H1 (cell line): ENCODE measurements at regions not wholly inside any gene's neighbourhood (a gene's known extent, or its start where the extent isn't known, plus 50 kb on each side); places are given as distances from the start of the nearest gene placed in this dataset.
A peak's percentile ranks its signal among the peaks of the same experiment; 100 is the strongest.

ENCODE experiments used
- CTCF ChIA-PET: fragments of 300-600 bp; sonication (Branson Sonifier 250); formaldehyde crosslinking; loops from one replicate; lab custom pipeline; 2021; ENCODE audit not compliant: partially characterized antibody; lab: Charles Lee
- POLR2A ChIA-PET: fragments of 300-600 bp; sonication (Branson Sonifier 250); formaldehyde crosslinking; loops from one replicate; lab custom pipeline; 2021; ENCODE audit warnings: inconsistent platforms; ENCODE audit not compliant: partially characterized antibody; lab: Charles Lee
- DNase-seq, 2 experiments: peaks; one replicate each; pipeline versions ENCODE4 v3.0.0 to v3.0.0-alpha.2; 2010 to 2022; ENCODE audit warnings: low spot score in 2 of 2, low read depth in 1 of 2, mixed read lengths in 1 of 2
- FAIRE-seq: peaks from 2 replicates; lab custom pipeline; 2011; peaks lifted over from hg19 to GRCh38; lab: Jason Lieb, UNC
- H2AFZ ChIP-seq: 2 replicates; pipeline ENCODE4 v1.8.1; 2012; ENCODE audit warnings: low read length, inconsistent platforms
- H2AK5ac ChIP-seq: 2 replicates; pipeline ENCODE4 v1.6.1; 2013; ENCODE audit warnings: low read depth, low read length
- H2BK120ac ChIP-seq: replicated peaks from 2 replicates; pipeline ENCODE3; 2013; ENCODE audit warnings: low read depth, low read length, inconsistent platforms
- H2BK12ac ChIP-seq: 2 replicates; pipeline ENCODE4 v1.6.1; 2013; ENCODE audit warnings: low read depth, low read length
- H2BK15ac ChIP-seq: 2 replicates; pipeline ENCODE4 v1.6.1; 2013; ENCODE audit warnings: low read length
- H2BK20ac ChIP-seq: 2 replicates; pipeline ENCODE4 v1.6.1; 2013; ENCODE audit warnings: low read length
- H2BK5ac ChIP-seq: 2 replicates; pipeline ENCODE4 v1.6.1; 2013; ENCODE audit warnings: low read depth, low read length
- H3K14ac ChIP-seq: 2 replicates; pipeline ENCODE4 v1.6.1; 2013; ENCODE audit warnings: inconsistent platforms; ENCODE audit not compliant: insufficient read length
- H3K18ac ChIP-seq: 2 replicates; pipeline ENCODE4 v1.6.1; 2013; ENCODE audit warnings: low read length; ENCODE audit errors: extremely low read depth
- H3K23ac ChIP-seq: 2 replicates; pipeline ENCODE4 v1.6.1; 2013; ENCODE audit warnings: inconsistent platforms; ENCODE audit not compliant: insufficient read length
- H3K23me2 ChIP-seq: 2 replicates; pipeline ENCODE4 v1.6.1; 2013; ENCODE audit warnings: low read depth, low read length
- H3K27ac ChIP-seq: 2 replicates; pipeline ENCODE4 v1.6.1; 2011; ENCODE audit warnings: low read depth, low read length, inconsistent platforms
- H3K27me3 ChIP-seq, 4 experiments: replicated peaks in 1 of 4; 1 replicate in 1 of 4; 2 replicates in 3 of 4; pipeline versions ENCODE4 v1.6.1 to v1.8.1; 2011 to 2013; ENCODE audit warnings: low read length in 3 of 4, mild to moderate bottlenecking in 3 of 4, inconsistent platforms in 2 of 4, mixed read lengths in 2 of 4, moderate library complexity in 1 of 4; ENCODE audit not compliant: control insufficient read depth in 3 of 4, insufficient read depth in 3 of 4; ENCODE audit errors: extremely low read depth in 1 of 4
- H3K36me3 ChIP-seq, 4 experiments: 2 replicates each; pipeline versions ENCODE4 v1.6.1 to v1.8.1; 2011 to 2013; ENCODE audit warnings: mild to moderate bottlenecking in 4 of 4, low read length in 3 of 4, moderate library complexity in 2 of 4, control low read depth in 1 of 4, inconsistent platforms in 1 of 4; ENCODE audit not compliant: insufficient read depth in 4 of 4, control insufficient read depth in 2 of 4
- H3K4ac ChIP-seq: replicated peaks from 2 replicates; pipeline ENCODE3; 2013; ENCODE audit warnings: low read length, low read depth, mixed read lengths, inconsistent platforms; ENCODE audit not compliant: insufficient read length
- H3K4me1 ChIP-seq, 4 experiments: replicated peaks in 1 of 4; 1 replicate in 1 of 4; 2 replicates in 3 of 4; pipeline versions ENCODE4 v1.6.1 to v1.8.1; 2011 to 2013; ENCODE audit warnings: low read length in 3 of 4, inconsistent platforms in 2 of 4, mixed read lengths in 1 of 4; ENCODE audit not compliant: insufficient read depth in 4 of 4, control insufficient read depth in 3 of 4
- H3K4me2 ChIP-seq, 2 experiments: 2 replicates each; pipeline versions ENCODE4 v1.6.1 to v1.8.1; 2011 to 2013; ENCODE audit warnings: low read depth in 2 of 2, low read length in 2 of 2, control low read depth in 1 of 2, inconsistent platforms in 1 of 2, mild to moderate bottlenecking in 1 of 2; ENCODE audit not compliant: insufficient read depth in 1 of 2
- H3K4me3 ChIP-seq, 4 experiments: fragments of 200-600, 300-600 bp in 1 of 4; sonication (generic), shearing (Covaris generic), sonication (Bioruptor Twin) in 1 of 4; 2 replicates each; pipeline versions ENCODE4 v1.5.1 to v1.8.1; 2011 to 2016; ENCODE audit warnings: low read length in 4 of 4, low read depth in 3 of 4, control low read depth in 2 of 4, inconsistent platforms in 2 of 4, mild to moderate bottlenecking in 2 of 4, mixed read lengths in 1 of 4, moderate library complexity in 1 of 4; ENCODE audit not compliant: insufficient read depth in 2 of 4; ENCODE audit errors: extremely low read depth in 1 of 4
- H3K56ac ChIP-seq: replicated peaks from 2 replicates; pipeline ENCODE3; 2013; ENCODE audit warnings: low read depth, mild to moderate bottlenecking, mixed read lengths, low read length, inconsistent platforms; ENCODE audit not compliant: insufficient read length
- H3K79me1 ChIP-seq: 2 replicates; pipeline ENCODE4 v1.6.1; 2013; ENCODE audit warnings: low read depth, low read length, control low read depth
- H3K79me2 ChIP-seq, 2 experiments: 2 replicates each; pipeline versions ENCODE4 v1.6.1 to v1.8.1; 2012 to 2013; ENCODE audit warnings: low read length in 2 of 2, mild to moderate bottlenecking in 2 of 2, inconsistent platforms in 1 of 2; ENCODE audit not compliant: insufficient read depth in 2 of 2, control insufficient read depth in 1 of 2
- H3K9ac ChIP-seq, 4 experiments: replicated peaks in 1 of 4; 1 replicate in 1 of 4; 2 replicates in 3 of 4; pipeline versions ENCODE4 v1.6.1 to v1.8.1; 2011 to 2013; ENCODE audit warnings: low read depth in 3 of 4, low read length in 3 of 4, control low read depth in 2 of 4, mild to moderate bottlenecking in 2 of 4, moderate library complexity in 2 of 4, inconsistent platforms in 1 of 4; ENCODE audit errors: extremely low read depth in 1 of 4
- H3K9me3 ChIP-seq, 2 experiments: 2 replicates each; pipeline versions ENCODE4 v1.6.1 to v1.8.1; 2012 to 2013; ENCODE audit warnings: mild to moderate bottlenecking in 2 of 2, moderate library complexity in 2 of 2, control low read depth in 1 of 2, inconsistent platforms in 1 of 2, low read depth in 1 of 2, low read length in 1 of 2, mixed read lengths in 1 of 2; ENCODE audit not compliant: insufficient read depth in 2 of 2
- H4K20me1 ChIP-seq, 2 experiments: replicated peaks in 1 of 2; 2 replicates each; pipeline versions ENCODE3 to v1.8.1; 2011 to 2013; ENCODE audit warnings: inconsistent platforms in 2 of 2, low read length in 2 of 2, mild to moderate bottlenecking in 1 of 2; ENCODE audit not compliant: insufficient read depth in 2 of 2, control insufficient read depth in 1 of 2
- H4K5ac ChIP-seq: 2 replicates; pipeline ENCODE4 v1.6.1; 2013; ENCODE audit warnings: low read length, low read depth, mixed read lengths, inconsistent platforms; ENCODE audit not compliant: insufficient read length
- H4K8ac ChIP-seq: 2 replicates; pipeline ENCODE4 v1.8.0; 2013; ENCODE audit warnings: mild to moderate bottlenecking, moderate library complexity, low read length, inconsistent platforms; ENCODE audit not compliant: insufficient read depth; ENCODE audit errors: extremely low read depth
- H4K91ac ChIP-seq: replicated peaks from 2 replicates; pipeline ENCODE3; 2013; ENCODE audit warnings: low read length, mixed read lengths, inconsistent platforms; ENCODE audit not compliant: insufficient read length
- CEBPB ChIP-seq: IDR thresholded peaks from 2 replicates; pipeline ENCODE4 v1.6.1; 2012; ENCODE audit warnings: low read depth, low read length
- CHD1 ChIP-seq: IDR thresholded peaks from 2 replicates; pipeline ENCODE4 v1.6.1; 2012; ENCODE audit warnings: low read depth, low read length, improper control_type of control experiment
- CTBP2 ChIP-seq: IDR thresholded peaks from 2 replicates; pipeline ENCODE4 v1.7.0; 2011; ENCODE audit warnings: borderline replicate concordance, mild to moderate bottlenecking, moderate library complexity, mixed read lengths, low read length; ENCODE audit not compliant: insufficient read depth, insufficient read length
- HDAC2 ChIP-seq, 2 experiments: fragments of 300-600 bp in 1 of 2; sonication (generic) in 1 of 2; IDR thresholded peaks; 2 replicates each; pipeline ENCODE4 v1.6.1; 2011 to 2012; ENCODE audit warnings: low read depth in 2 of 2, low read length in 2 of 2, mild to moderate bottlenecking in 2 of 2, moderate library complexity in 2 of 2, borderline replicate concordance in 1 of 2, inconsistent platforms in 1 of 2
- JUND ChIP-seq: IDR thresholded peaks from 2 replicates; pipeline ENCODE4 v1.6.1; 2011; ENCODE audit warnings: mild to moderate bottlenecking, improper control_type of control experiment, low read length
- KDM1A ChIP-seq: fragments of 200-600, 300-600 bp; sonication (generic); IDR thresholded peaks from 2 replicates; pipeline ENCODE4 v1.7.1; 2016; ENCODE audit warnings: mild to moderate bottlenecking, low read length, borderline replicate concordance
- POLR2A ChIP-seq, 2 experiments: IDR thresholded peaks; 1 replicate in 1 of 2; 2 replicates in 1 of 2; pipeline ENCODE4 v1.6.1; 2011; ENCODE audit warnings: low read depth in 2 of 2, low read length in 2 of 2, mild to moderate bottlenecking in 2 of 2; ENCODE audit errors: control extremely low read depth in 1 of 2
- RNF2 ChIP-seq: fragments of 200-900, 300-1000 bp; sonication (generic); IDR thresholded peaks from 2 replicates; pipeline ENCODE4 v1.7.1; 2016; ENCODE audit warnings: borderline replicate concordance, low read depth, mild to moderate bottlenecking, antibody characterized with exemption, low read length; ENCODE audit not compliant: poor library complexity, severe bottlenecking; ENCODE audit errors: missing control alignments
- SAP30 ChIP-seq: fragments of 300-600 bp; sonication (generic); IDR thresholded peaks from 2 replicates; pipeline ENCODE4 v1.7.1; 2012; ENCODE audit warnings: low read length, moderate library complexity, mild to moderate bottlenecking, inconsistent platforms; ENCODE audit not compliant: insufficient read depth, insufficient replicate concordance
- USF2 ChIP-seq: IDR thresholded peaks from 2 replicates; pipeline ENCODE4 v1.6.1; 2011; ENCODE audit warnings: low read length, improper control_type of control experiment
- WGBS, 2 experiments: shearing (Covaris generic) in 1 of 2; methylation state at CpG; one replicate each; pipeline versions ENCODE4 v1.1.6 to v1.1.7; 2013 to 2015; ENCODE audit warnings: low lambda C conversion rate in 2 of 2, mixed read lengths in 2 of 2, inconsistent platforms in 1 of 2, low coverage in 1 of 2, missing lambda C conversion rate in 1 of 2; ENCODE audit not compliant: insufficient replicate concordance in 2 of 2, insufficient coverage in 1 of 2, insufficient read length in 1 of 2; ENCODE audit errors: extremely low coverage in 1 of 2, missing lambda C conversion rate in 1 of 2; 5-methylcytosine and 5-hydroxymethylcytosine counted together

GRCh38 chr6:147132889-147133288 lies 71.3 kb upstream of the STXBP5 start:
- no peak overlapping the region for H4K5ac ChIP-seq
- H2AK5ac ChIP-seq: no peak overlapping the region
- 84% methylated on average over 3 of the region's 3 CpGs; no CpG with 5 or more reads in 1 of the 2 experiments for WGBS, 2 experiments
- H4K20me1 ChIP-seq: no peaks in the 10 kb centered on the region
- no peak overlapping the region for H3K4me2 ChIP-seq
- TF ChIP-seq POLR2A (IDR thresholded peaks at IDR 0.05; ENCODE audit: control extremely low read depth in 1 of 2, low read depth in 2 of 2, low read length in 2 of 2) (no peak), CHD1 (no peak), SAP30 (no peak), RNF2 (no peak), KDM1A (peak; percentile 54; the same call in 1 of the 2 replicates), USF2 (no peak), HDAC2 (IDR thresholded peaks at IDR 0.05; ENCODE audit: borderline replicate concordance in 1 of 2, low read depth in 2 of 2, low read length in 2 of 2) (no peak), CEBPB (peak; percentile 61; the same call in 1 of the 2 replicates), CTBP2 (no peak), JUND (no peak)
- H3K4me3 ChIP-seq: no peak overlapping the region
- no peak overlapping the region for H3K27ac ChIP-seq
- no peak for FAIRE-seq
- H3K9ac ChIP-seq: no peak overlapping the region
- H3K23me2 ChIP-seq: no peaks in the 10 kb centered on the region
- no peak overlapping the region for H3K4ac ChIP-seq
- POLR2A ChIA-PET: no interaction called here
- H3K27me3 ChIP-seq: no peaks in the 10 kb centered on the region
- H3K79me2 ChIP-seq: no peaks in the 10 kb centered on the region
- H2BK5ac ChIP-seq: no peak overlapping the region
- no peak overlapping the region for H2BK120ac ChIP-seq
- no peak for DNase-seq
- H4K8ac ChIP-seq: no peak overlapping the region
- H2BK12ac ChIP-seq: no peak overlapping the region; the same call in 1 of the 2 replicates
- no peak overlapping the region for H4K91ac ChIP-seq
- no peak overlapping the region for H3K56ac ChIP-seq
- H3K79me1 ChIP-seq: no peaks in the 10 kb centered on the region
- H3K23ac ChIP-seq: no peak overlapping the region
- no peak overlapping the region for H2AFZ ChIP-seq
- H3K14ac ChIP-seq: no peak overlapping the region
- H3K4me1 ChIP-seq: peaks cover 0 to 5% (median 3%) of the 10 kb centered on the region in 4 experiments; a peak in 3 of 7 replicates
- H2BK20ac ChIP-seq: no peak overlapping the region
- H3K18ac ChIP-seq: no peak overlapping the region
- H3K9me3 ChIP-seq: no peaks in the 10 kb centered on the region
- CTCF ChIA-PET: no interaction called here
- no peaks in the 10 kb centered on the region for H3K36me3 ChIP-seq
- no peak overlapping the region for H2BK15ac ChIP-seq
